Esophagus muscularis mucosa (tissue), 3 donors: ENCODE measurements at regions not wholly inside any gene's neighbourhood (a gene's known extent, or its start where the extent isn't known, plus 50 kb on each side); places are given as distances from the start of the nearest gene placed in this dataset.

Experiments
- CTCF ChIP-seq, 3 experiments: fragments of 200-600 bp in 2 of 3; fragments of 450-650 bp in 1 of 3; sonication (generic) in 2 of 3; IDR thresholded peaks; one replicate each; pipeline ENCODE4 v1.5.1; 2017 to 2019; ENCODE audit warnings: antibody characterized with exemption in 3 of 3, mild to moderate bottlenecking in 2 of 3, moderate library complexity in 1 of 3
- POLR2A ChIP-seq: fragments of 450-650 bp; IDR thresholded peaks from one replicate; pipeline ENCODE4 v1.6.1; 2017; ENCODE audit warnings: antibody characterized with exemption, moderate library complexity, mild to moderate bottlenecking, low read depth
- POLR2AphosphoS5 ChIP-seq, 2 donors: sonication (generic); formaldehyde crosslinking; IDR thresholded peaks; one replicate each; pipeline ENCODE4 v1.6.1; 2017; ENCODE audit warnings: antibody characterized with exemption in 2 of 2

- TF ChIP-seq CTCF (IDR thresholded peaks at IDR 0.05) (no peak), POLR2A (no peak), POLR2AphosphoS5 (IDR thresholded peaks at IDR 0.05) (no peak)
Observed at GRCh38 chr12:78556651-78557050, 307.9 kb upstream of the SYT1 start.
